Stimulated activated memory B cell treated with anti-CD40 and anti-IgM and Interleukin-4, amounts not matched to agents 10 μg/mL and 1 μg/mL and 100 μg/mL, for 72 hours (primary cell): ENCODE measurements at regions not wholly inside any gene's neighbourhood (a gene's known extent, or its start where the extent isn't known, plus 50 kb on each side); places are given as distances from the start of the nearest gene placed in this dataset.

Experiments used
- ATAC-seq: fragments of 150-1000 bp; cut with Tn5 transposase; 2 replicates; pipeline ENCODE4 v1.10.0; 2021
- H3K27ac Mint-ChIP-seq: one replicate; pipeline ENCODE4 v1.8.0; 2022; ENCODE audit warnings: mild to moderate bottlenecking, mixed read lengths
- H3K27me3 Mint-ChIP-seq: one replicate; pipeline ENCODE4 v1.8.0; 2022; ENCODE audit warnings: mixed read lengths
- H3K36me3 Mint-ChIP-seq: one replicate; pipeline ENCODE4 v1.8.0; 2022; ENCODE audit warnings: mixed read lengths
- H3K4me1 Mint-ChIP-seq: one replicate; pipeline ENCODE4 v1.8.0; 2022; ENCODE audit warnings: mixed read lengths
- H3K4me3 Mint-ChIP-seq: one replicate; pipeline ENCODE4 v1.8.0; 2022; ENCODE audit warnings: mild to moderate bottlenecking, moderate library complexity, mixed read lengths
- H3K9me3 Mint-ChIP-seq: one replicate; pipeline ENCODE4 v1.8.0; 2022; ENCODE audit warnings: mixed read lengths

GRCh38 chr18:70973626-70974025 is 684.8 kb downstream of the SOCS6 start:
- H3K27me3 Mint-ChIP-seq: no peaks in the 10 kb centered on the region
- H3K9me3 Mint-ChIP-seq: peaks cover 3% of the 10 kb centered on the region
- no peak for ATAC-seq
- H3K36me3 Mint-ChIP-seq: no peaks in the 10 kb centered on the region
- no peak overlapping the region for H3K27ac Mint-ChIP-seq
- H3K4me3 Mint-ChIP-seq: no peak overlapping the region
- H3K4me1 Mint-ChIP-seq: no peaks in the 10 kb centered on the region

GRCh38 chr18:70966419-70966818 is 677.6 kb downstream of the SOCS6 start:
- Mint-ChIP-seq H3K4me3 (no peak overlapping the region), H3K4me1 (no peaks in the 10 kb centered on the region)

GRCh38 chr18:70961939-70962338 is 673.1 kb downstream of the SOCS6 start:
- H3K9me3 Mint-ChIP-seq: no peaks in the 10 kb centered on the region
- H3K4me1 Mint-ChIP-seq: no peaks in the 10 kb centered on the region
- no peak overlapping the region for H3K27ac Mint-ChIP-seq
- no peak overlapping the region for H3K4me3 Mint-ChIP-seq
- H3K27me3 Mint-ChIP-seq: no peaks in the 10 kb centered on the region
- H3K36me3 Mint-ChIP-seq: no peaks in the 10 kb centered on the region
- no peak for ATAC-seq

More at GRCh38 chr18:70966419-70966818, 677.6 kb downstream of the SOCS6 start:
- ATAC-seq: no peak
- H3K9me3 Mint-ChIP-seq: peaks cover 3% of the 10 kb centered on the region
- H3K36me3 Mint-ChIP-seq: no peaks in the 10 kb centered on the region
- H3K27me3 Mint-ChIP-seq: no peaks in the 10 kb centered on the region
- no peak overlapping the region for H3K27ac Mint-ChIP-seq

GRCh38 chr18:70956554-70956953 is 667.7 kb downstream of the SOCS6 start:
- Mint-ChIP-seq H3K27me3 (no peaks in the 10 kb centered on the region), H3K4me3 (no peak overlapping the region), H3K9me3 (no peaks in the 10 kb centered on the region), H3K27ac (no peak overlapping the region), H3K36me3 (no peaks in the 10 kb centered on the region), H3K4me1 (no peaks in the 10 kb centered on the region)
- no peak for ATAC-seq

- no peaks in the 10 kb centered on the region for H3K36me3 Mint-ChIP-seq
- H3K4me1 Mint-ChIP-seq: no peaks in the 10 kb centered on the region
- no peak overlapping the region for H3K27ac Mint-ChIP-seq
- no peak overlapping the region for H3K4me3 Mint-ChIP-seq
- H3K9me3 Mint-ChIP-seq: no peaks in the 10 kb centered on the region
- ATAC-seq: no peak
- H3K27me3 Mint-ChIP-seq: no peaks in the 10 kb centered on the region
Measured at GRCh38 chr18:70936160-70936559, 647.3 kb downstream of the SOCS6 start.

DNA sequence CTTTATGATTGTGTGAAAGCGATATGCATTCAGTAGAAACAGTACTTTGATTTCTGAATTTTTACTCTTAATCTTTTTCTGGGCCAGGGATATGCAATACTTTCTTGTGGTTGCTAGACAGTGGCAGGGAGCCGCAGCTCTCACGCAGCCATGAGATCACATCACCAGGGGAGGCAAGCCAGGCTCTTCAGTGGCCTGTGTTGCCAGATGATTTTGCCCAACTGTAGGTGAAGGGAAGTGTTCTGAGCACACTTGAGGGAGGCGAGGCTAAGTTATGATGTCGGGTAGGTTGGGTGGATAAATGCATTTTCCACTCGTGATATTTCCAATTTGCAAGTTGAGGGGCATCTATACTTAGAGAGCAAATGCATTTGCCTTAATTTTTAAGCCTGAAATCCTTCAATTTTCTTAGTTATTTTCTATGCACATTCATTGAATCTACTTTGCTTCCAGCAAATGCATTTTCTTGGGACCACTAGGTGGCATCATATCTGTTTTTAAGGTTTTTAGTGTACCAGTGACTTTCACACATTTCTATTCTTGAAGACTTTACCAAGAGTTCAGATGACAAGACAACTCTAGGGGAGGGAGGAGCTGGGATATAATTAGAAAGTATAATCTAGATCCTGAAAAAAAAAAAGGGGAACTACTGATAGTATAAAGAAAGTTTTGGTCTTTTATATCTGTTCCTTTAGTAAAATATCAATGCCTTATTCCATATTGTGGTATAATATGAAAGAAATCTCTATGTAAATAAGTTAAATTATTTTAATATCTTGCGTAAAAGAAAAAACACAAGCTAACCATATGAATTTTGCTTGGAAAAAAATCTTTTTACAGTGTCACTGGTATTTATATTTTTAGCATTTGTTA is 643.3 kb downstream of the SOCS6 start:
- no peak overlapping the region for H3K4me3 Mint-ChIP-seq
- H3K27ac Mint-ChIP-seq: no peak overlapping the region
- H3K27me3 Mint-ChIP-seq: no peaks in the 10 kb centered on the region
- H3K9me3 Mint-ChIP-seq: no peaks in the 10 kb centered on the region
- no peak for ATAC-seq
- H3K4me1 Mint-ChIP-seq: no peaks in the 10 kb centered on the region
- H3K36me3 Mint-ChIP-seq: no peaks in the 10 kb centered on the region

DNA sequence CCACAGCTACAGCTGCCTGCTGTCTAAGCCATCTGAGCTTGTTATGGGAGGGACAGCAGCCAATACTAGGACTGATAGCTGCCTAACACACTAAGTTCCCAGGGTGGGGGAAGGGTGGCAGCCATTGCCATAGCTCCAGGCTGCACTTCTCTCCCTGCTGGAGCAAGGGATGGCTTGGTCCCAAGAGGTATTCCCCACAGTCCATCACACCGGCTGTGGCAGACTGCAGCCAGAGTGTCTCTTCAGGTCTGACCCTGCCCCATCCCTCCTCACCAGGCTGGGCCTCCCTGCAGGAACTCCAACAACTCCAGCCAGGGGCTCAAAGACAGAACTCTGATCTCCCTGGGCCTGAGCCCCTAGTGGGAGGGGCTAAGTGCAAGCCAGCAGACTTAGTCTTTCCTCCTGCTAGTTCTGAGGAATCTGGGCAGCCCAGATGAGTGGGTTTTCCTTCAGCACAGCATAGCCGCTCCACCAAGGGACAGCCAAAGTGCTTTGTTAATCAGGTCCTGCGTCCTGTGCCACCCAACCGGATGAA is 632.1 kb downstream of the SOCS6 start:
- no peaks in the 10 kb centered on the region for H3K27me3 Mint-ChIP-seq
- ATAC-seq: no peak
- H3K36me3 Mint-ChIP-seq: no peaks in the 10 kb centered on the region
- no peaks in the 10 kb centered on the region for H3K4me1 Mint-ChIP-seq
- H3K4me3 Mint-ChIP-seq: no peak overlapping the region
- no peak overlapping the region for H3K27ac Mint-ChIP-seq
- H3K9me3 Mint-ChIP-seq: peaks cover 2% of the 10 kb centered on the region

DNA sequence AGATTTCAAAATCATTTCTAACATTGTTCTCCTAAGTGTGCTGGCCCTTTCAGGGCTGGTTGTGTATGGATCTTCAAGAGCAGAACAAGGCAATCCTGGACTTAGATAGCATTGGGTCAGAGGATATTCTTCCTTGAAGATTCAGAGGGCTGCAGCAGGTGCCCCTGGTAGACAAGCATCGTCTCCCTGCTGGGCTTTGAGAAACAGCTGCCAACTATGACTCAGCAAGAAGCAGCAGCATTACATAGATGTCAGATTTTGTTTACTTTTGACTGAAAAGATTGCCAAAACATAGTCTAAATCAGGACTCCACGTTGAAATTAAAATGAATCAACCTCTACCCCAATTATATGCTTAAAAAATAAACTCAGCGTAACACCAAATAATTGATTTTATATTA is 618.8 kb downstream of the SOCS6 start:
- H3K27ac Mint-ChIP-seq: no peak overlapping the region
- H3K27me3 Mint-ChIP-seq: no peaks in the 10 kb centered on the region
- no peaks in the 10 kb centered on the region for H3K36me3 Mint-ChIP-seq
- H3K4me3 Mint-ChIP-seq: no peak overlapping the region
- no peaks in the 10 kb centered on the region for H3K4me1 Mint-ChIP-seq
- ATAC-seq: no peak
- peaks cover 5% of the 10 kb centered on the region for H3K9me3 Mint-ChIP-seq

DNA sequence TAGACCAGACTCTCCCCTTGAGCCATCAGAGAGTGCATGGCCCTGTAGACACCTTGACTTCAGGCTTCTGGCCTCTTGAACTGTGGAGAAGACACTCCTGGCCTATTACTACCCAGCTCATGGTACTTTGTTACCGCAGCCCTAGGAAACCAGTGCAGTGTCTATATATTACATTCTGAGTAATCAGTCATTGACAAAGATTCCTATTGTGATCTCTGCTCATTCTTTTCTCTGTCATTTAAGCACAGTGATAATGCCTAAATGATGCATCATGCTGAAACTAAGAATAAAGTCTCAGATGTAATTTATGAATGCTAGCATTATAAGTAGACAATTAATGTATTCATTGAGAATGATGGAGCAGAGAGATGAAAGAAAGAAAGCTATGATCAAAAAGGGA is 603.5 kb downstream of the SOCS6 start:
- Mint-ChIP-seq H3K27ac (no peak overlapping the region), H3K36me3 (no peaks in the 10 kb centered on the region), H3K4me3 (no peak overlapping the region), H3K9me3 (peaks cover 5% of the 10 kb centered on the region), H3K4me1 (no peaks in the 10 kb centered on the region), H3K27me3 (no peaks in the 10 kb centered on the region)
- no peak for ATAC-seq

GRCh38 chr18:70870292-70870691 is 581.4 kb downstream of the SOCS6 start:
- Mint-ChIP-seq H3K36me3 (no peaks in the 10 kb centered on the region), H3K27ac (no peak overlapping the region), H3K4me1 (no peaks in the 10 kb centered on the region), H3K9me3 (peaks cover 6% of the 10 kb centered on the region), H3K27me3 (no peaks in the 10 kb centered on the region), H3K4me3 (no peak overlapping the region)
- ATAC-seq: no peak

GRCh38 chr18:70848329-70848728 is 559.5 kb downstream of the SOCS6 start:
- Mint-ChIP-seq H3K27me3 (no peaks in the 10 kb centered on the region), H3K4me1 (no peaks in the 10 kb centered on the region), H3K4me3 (no peak overlapping the region), H3K9me3 (no peaks in the 10 kb centered on the region), H3K27ac (no peak overlapping the region), H3K36me3 (no peaks in the 10 kb centered on the region)
- no peak for ATAC-seq

DNA sequence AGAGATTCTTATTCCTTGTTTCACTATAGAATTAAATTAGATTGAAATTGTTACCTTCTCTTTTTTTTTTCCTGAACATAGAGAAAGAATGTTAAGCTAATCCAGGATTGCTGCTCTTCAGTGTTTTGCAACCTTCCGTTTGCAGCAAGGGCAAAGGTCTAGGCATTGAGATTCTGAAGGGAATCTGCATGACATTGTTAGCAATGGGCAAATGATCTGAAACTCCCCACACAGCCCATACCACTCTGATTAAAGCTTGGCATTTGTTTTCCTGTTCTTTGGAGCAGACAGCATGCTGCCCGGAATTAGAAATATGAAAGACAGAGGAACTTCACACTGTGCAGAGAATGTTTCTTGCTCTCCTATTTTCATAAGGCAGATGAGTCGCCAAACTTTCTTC is 551.8 kb downstream of the SOCS6 start:
- no peak overlapping the region for H3K4me3 Mint-ChIP-seq

DNA sequence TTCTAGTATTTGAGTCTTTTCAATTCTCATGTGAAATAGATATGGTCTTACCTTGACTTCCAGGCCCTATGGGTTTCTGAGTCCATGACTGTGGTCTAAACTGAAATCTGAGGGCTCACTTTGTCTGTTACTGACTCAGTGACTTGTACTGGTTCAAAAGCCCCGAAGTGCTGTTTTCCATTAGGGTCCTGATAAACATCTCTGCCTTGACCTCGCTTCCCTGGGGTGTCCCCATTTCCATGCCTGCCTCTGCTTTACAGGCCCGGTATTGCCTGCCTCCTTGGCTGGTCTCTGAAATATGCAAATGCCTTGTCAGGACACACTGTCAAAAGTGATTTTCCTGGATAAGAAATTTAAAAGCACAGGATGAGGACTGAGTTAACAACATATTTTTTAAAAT is 538.8 kb downstream of the SOCS6 start:
- Mint-ChIP-seq H3K27ac (no peak overlapping the region), H3K4me3 (no peak overlapping the region), H3K9me3 (no peaks in the 10 kb centered on the region), H3K36me3 (no peaks in the 10 kb centered on the region), H3K4me1 (no peaks in the 10 kb centered on the region), H3K27me3 (no peaks in the 10 kb centered on the region)
- ATAC-seq: no peak

More for the DNA sequence above, 551.8 kb downstream of the SOCS6 start:
- Mint-ChIP-seq H3K9me3 (no peaks in the 10 kb centered on the region), H3K27ac (no peak overlapping the region), H3K4me1 (no peaks in the 10 kb centered on the region), H3K27me3 (no peaks in the 10 kb centered on the region), H3K36me3 (no peaks in the 10 kb centered on the region)
- no peak for ATAC-seq

- Mint-ChIP-seq H3K36me3 (no peaks in the 10 kb centered on the region), H3K4me1 (no peaks in the 10 kb centered on the region), H3K4me3 (no peak overlapping the region), H3K9me3 (no peaks in the 10 kb centered on the region), H3K27ac (no peak overlapping the region), H3K27me3 (no peaks in the 10 kb centered on the region)
- ATAC-seq: no peak
Measured at GRCh38 chr18:70826571-70826970, 537.7 kb downstream of the SOCS6 start.

GRCh38 chr18:70822691-70823090 is 533.8 kb downstream of the SOCS6 start:
- ATAC-seq: no peak
- no peaks in the 10 kb centered on the region for H3K27me3 Mint-ChIP-seq
- H3K9me3 Mint-ChIP-seq: no peaks in the 10 kb centered on the region

DNA sequence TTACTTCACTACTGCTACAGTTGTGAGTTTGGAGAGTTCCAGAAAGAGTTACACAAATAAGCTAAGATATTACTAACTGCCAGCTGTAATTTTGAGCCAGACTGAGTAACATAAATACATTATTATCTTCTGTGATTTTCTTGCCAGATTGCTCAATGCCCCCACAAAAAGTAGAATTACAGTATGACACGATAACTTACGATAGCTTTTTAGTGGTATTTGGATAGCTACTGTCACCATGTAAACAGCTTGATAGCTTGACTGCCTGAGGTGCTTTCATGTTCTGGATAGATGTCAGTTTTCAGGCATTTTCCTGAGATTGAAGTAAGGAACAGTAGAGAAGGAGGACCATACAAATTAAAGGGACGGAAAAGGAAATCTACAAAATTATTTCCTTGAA is 533.3 kb downstream of the SOCS6 start:
- ATAC-seq: no peak
- no peaks in the 10 kb centered on the region for H3K4me1 Mint-ChIP-seq
- H3K36me3 Mint-ChIP-seq: no peaks in the 10 kb centered on the region
- no peak overlapping the region for H3K4me3 Mint-ChIP-seq
- no peaks in the 10 kb centered on the region for H3K27me3 Mint-ChIP-seq
- H3K9me3 Mint-ChIP-seq: no peaks in the 10 kb centered on the region
- H3K27ac Mint-ChIP-seq: no peak overlapping the region

More at GRCh38 chr18:70822691-70823090, 533.8 kb downstream of the SOCS6 start:
- H3K36me3 Mint-ChIP-seq: no peaks in the 10 kb centered on the region
- H3K27ac Mint-ChIP-seq: no peak overlapping the region
- H3K4me3 Mint-ChIP-seq: no peak overlapping the region
- H3K4me1 Mint-ChIP-seq: no peaks in the 10 kb centered on the region
